Tibial nerve (tissue), 4 donors: ENCODE measurements at regions not wholly inside any gene's neighbourhood (a gene's known extent, or its start where the extent isn't known, plus 50 kb on each side); places are given as distances from the start of the nearest gene placed in this dataset.
"Not testable (repeated sequence)": the region's sequence is repeated elsewhere in the genome, so short reads cannot be mapped to it uniquely, and the experiment has no call there.

Experiments
- EP300 ChIP-seq, 2 donors: sonication (generic); formaldehyde crosslinking; IDR thresholded peaks; one replicate each; pipeline ENCODE4 v1.6.1; 2017; ENCODE audit warnings: antibody characterized with exemption in 2 of 2, mild to moderate bottlenecking in 1 of 2
- POLR2A ChIP-seq, 2 donors: fragments of 450-650 bp; IDR thresholded peaks; one replicate each; pipeline ENCODE4 v1.6.1; 2017; ENCODE audit warnings: antibody characterized with exemption in 2 of 2, mild to moderate bottlenecking in 2 of 2, moderate library complexity in 2 of 2
- TF ChIP-seq, protein P1 (sequence below), 5 experiments: fragments of 200-600 bp in 3 of 5; fragments of 450-650 bp in 2 of 5; sonication (generic) in 3 of 5; IDR thresholded peaks; one replicate each; pipeline ENCODE4 v1.5.1; 2016 to 2019; ENCODE audit warnings: antibody characterized with exemption in 5 of 5, mild to moderate bottlenecking in 3 of 5, moderate library complexity in 2 of 5

DNA sequence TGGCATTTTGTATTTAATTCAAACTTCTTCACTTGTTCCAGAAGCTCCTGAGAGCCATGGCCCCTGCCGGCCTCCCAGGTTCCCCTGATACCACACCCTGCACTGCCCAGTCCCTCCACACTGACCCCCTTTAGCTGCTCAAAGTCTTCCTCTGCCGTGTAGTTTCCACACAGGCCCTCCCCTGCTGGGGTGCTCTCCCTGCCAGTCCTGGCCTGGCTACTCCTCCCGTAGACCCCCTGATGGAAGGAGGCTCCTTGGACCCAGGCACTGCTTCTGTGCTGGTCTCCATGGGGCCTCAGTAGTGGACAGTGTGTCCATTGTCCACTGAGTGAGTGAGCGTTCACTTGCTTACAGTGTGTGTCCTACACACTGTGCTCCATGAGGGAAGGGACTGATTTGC is 542.4 kb upstream of the B3GAT1 start:
- TF ChIP-seq, protein P1, sequence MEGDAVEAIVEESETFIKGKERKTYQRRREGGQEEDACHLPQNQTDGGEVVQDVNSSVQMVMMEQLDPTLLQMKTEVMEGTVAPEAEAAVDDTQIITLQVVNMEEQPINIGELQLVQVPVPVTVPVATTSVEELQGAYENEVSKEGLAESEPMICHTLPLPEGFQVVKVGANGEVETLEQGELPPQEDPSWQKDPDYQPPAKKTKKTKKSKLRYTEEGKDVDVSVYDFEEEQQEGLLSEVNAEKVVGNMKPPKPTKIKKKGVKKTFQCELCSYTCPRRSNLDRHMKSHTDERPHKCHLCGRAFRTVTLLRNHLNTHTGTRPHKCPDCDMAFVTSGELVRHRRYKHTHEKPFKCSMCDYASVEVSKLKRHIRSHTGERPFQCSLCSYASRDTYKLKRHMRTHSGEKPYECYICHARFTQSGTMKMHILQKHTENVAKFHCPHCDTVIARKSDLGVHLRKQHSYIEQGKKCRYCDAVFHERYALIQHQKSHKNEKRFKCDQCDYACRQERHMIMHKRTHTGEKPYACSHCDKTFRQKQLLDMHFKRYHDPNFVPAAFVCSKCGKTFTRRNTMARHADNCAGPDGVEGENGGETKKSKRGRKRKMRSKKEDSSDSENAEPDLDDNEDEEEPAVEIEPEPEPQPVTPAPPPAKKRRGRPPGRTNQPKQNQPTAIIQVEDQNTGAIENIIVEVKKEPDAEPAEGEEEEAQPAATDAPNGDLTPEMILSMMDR (IDR thresholded peaks at IDR 0.05) = not testable (repeated sequence)
- TF ChIP-seq POLR2A, EP300 (IDR thresholded peaks at IDR 0.05): not testable (repeated sequence)
